Trophoblast cell (in vitro differentiated cells and primary cell): ENCODE measurements at regions not wholly inside any gene's neighbourhood (a gene's known extent, or its start where the extent isn't known, plus 50 kb on each side); places are given as distances from the start of the nearest gene placed in this dataset.

Source experiments
- DNase-seq, 2 donors: peaks; one replicate each; pipeline ENCODE4 v3.0.0-alpha.2; 2016
- H2AFZ ChIP-seq: 2 replicates; pipeline ENCODE4 v1.6.1; 2013; ENCODE audit warnings: low read length, moderate library complexity, mild to moderate bottlenecking; ENCODE audit not compliant: insufficient read depth, poor library complexity
- H2AK5ac ChIP-seq: 2 replicates; pipeline ENCODE4 v1.6.1; 2013; ENCODE audit warnings: mild to moderate bottlenecking, low read length
- H2BK120ac ChIP-seq: 2 replicates; pipeline ENCODE4 v1.6.1; 2013; ENCODE audit warnings: low read length, mild to moderate bottlenecking, moderate library complexity; ENCODE audit not compliant: insufficient read depth, poor library complexity
- H2BK12ac ChIP-seq: 2 replicates; pipeline ENCODE4 v1.6.1; 2013; ENCODE audit warnings: mild to moderate bottlenecking, low read length, moderate library complexity
- H2BK5ac ChIP-seq: 2 replicates; pipeline ENCODE4 v1.6.1; 2013; ENCODE audit warnings: low read length, low read depth, moderate library complexity, mild to moderate bottlenecking; ENCODE audit not compliant: poor library complexity
- H3K14ac ChIP-seq: 2 replicates; pipeline ENCODE4 v1.6.1; 2013; ENCODE audit warnings: mild to moderate bottlenecking, low read length
- H3K18ac ChIP-seq: 2 replicates; pipeline ENCODE4 v1.6.1; 2013; ENCODE audit warnings: mild to moderate bottlenecking, low read length
- H3K23ac ChIP-seq: 2 replicates; pipeline ENCODE4 v1.6.1; 2013; ENCODE audit warnings: low read length
- H3K27ac ChIP-seq: 2 replicates; pipeline ENCODE4 v1.5.1; 2013; ENCODE audit warnings: low read depth, mild to moderate bottlenecking, inconsistent platforms, low read length, moderate library complexity
- H3K27me3 ChIP-seq: 2 replicates; pipeline ENCODE4 v1.6.1; 2013; ENCODE audit warnings: inconsistent platforms, mild to moderate bottlenecking, low read length, moderate library complexity; ENCODE audit not compliant: insufficient read depth
- H3K36me3 ChIP-seq, 2 experiments: 1 replicate in 1 of 2; 2 replicates in 1 of 2; pipeline ENCODE4 v1.6.1; 2013; ENCODE audit warnings: low read length in 2 of 2, mild to moderate bottlenecking in 2 of 2, moderate library complexity in 1 of 2; ENCODE audit not compliant: insufficient read depth in 2 of 2, control insufficient read depth in 1 of 2
- H3K4ac ChIP-seq: 2 replicates; pipeline ENCODE4 v1.6.1; 2013; ENCODE audit warnings: low read depth, mild to moderate bottlenecking, low read length, moderate library complexity
- H3K4me1 ChIP-seq, 2 experiments: 1 replicate in 1 of 2; 2 replicates in 1 of 2; pipeline ENCODE4 v1.6.1; 2013; ENCODE audit warnings: low read length in 2 of 2, mild to moderate bottlenecking in 2 of 2, moderate library complexity in 1 of 2; ENCODE audit not compliant: insufficient read depth in 2 of 2, control insufficient read depth in 1 of 2
- H3K4me2 ChIP-seq: 2 replicates; pipeline ENCODE4 v1.6.1; 2013; ENCODE audit warnings: inconsistent platforms, mild to moderate bottlenecking, low read length, moderate library complexity
- H3K4me3 ChIP-seq: 2 replicates; pipeline ENCODE4 v1.5.1; 2013; ENCODE audit warnings: mild to moderate bottlenecking, low read depth, low read length, inconsistent platforms
- H3K79me1 ChIP-seq: one replicate; pipeline ENCODE4 v1.6.1; 2013; ENCODE audit warnings: low read length
- H3K79me2 ChIP-seq: 2 replicates; pipeline ENCODE4 v1.6.1; 2013; ENCODE audit warnings: low read length, mild to moderate bottlenecking; ENCODE audit not compliant: control insufficient read depth, insufficient read depth, poor library complexity
- H3K9ac ChIP-seq: 2 replicates; pipeline ENCODE4 v1.6.1; 2013; ENCODE audit warnings: mild to moderate bottlenecking, low read length
- H3K9me3 ChIP-seq: 2 replicates; pipeline ENCODE4 v1.6.1; 2013; ENCODE audit warnings: low read depth, mild to moderate bottlenecking, control low read depth, inconsistent platforms, low read length; ENCODE audit not compliant: insufficient read depth
- H4K12ac ChIP-seq: 2 replicates; pipeline ENCODE4 v1.6.1; 2013; ENCODE audit warnings: low read depth, mild to moderate bottlenecking, low read length, moderate library complexity
- H4K8ac ChIP-seq: 2 replicates; pipeline ENCODE4 v1.6.1; 2013; ENCODE audit warnings: low read depth, mild to moderate bottlenecking, low read length, moderate library complexity
- H4K91ac ChIP-seq: one replicate; pipeline ENCODE4 v1.6.1; 2013; ENCODE audit warnings: low read depth, mild to moderate bottlenecking, low read length, moderate library complexity
- WGBS: extraction: QIAGEN DNeasy Blood & Tissue Kit; methylation state at CpG from one replicate; pipeline ENCODE4 v1.1.7; 2013; ENCODE audit warnings: missing lambda C conversion rate; ENCODE audit not compliant: insufficient read length, insufficient coverage; ENCODE audit errors: extremely low coverage; 5-methylcytosine and 5-hydroxymethylcytosine counted together

DNA sequence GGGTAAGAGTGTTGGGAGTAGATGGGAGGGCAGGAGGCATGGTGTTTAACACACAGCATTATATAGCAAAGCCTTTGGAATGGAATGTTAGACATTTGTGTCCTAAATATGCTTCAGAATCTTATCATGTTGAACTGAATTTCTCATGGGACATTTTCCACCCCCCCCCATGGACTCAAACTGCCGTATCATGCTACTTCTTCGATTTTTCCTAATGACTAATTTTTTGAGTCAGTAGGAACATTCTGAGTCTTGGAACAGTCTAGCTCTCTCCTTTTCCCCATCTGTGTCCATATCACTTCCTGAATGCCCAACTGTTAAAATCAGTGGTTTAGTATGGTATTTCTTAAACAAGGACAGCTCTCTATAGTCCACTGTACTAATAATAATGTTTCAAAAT, 380.6 kb downstream of the TLE4 start:
- H3K79me1 ChIP-seq, result no peaks in the 10 kb centered on the region
- no CpG with 5 or more reads among the region's 2 CpGs for WGBS
- no peaks in the 10 kb centered on the region for H3K4me1 ChIP-seq
- H3K27me3 ChIP-seq, result no peaks in the 10 kb centered on the region
- H2AFZ ChIP-seq, result no peak overlapping the region
- H2BK120ac ChIP-seq, result no peak overlapping the region
- H3K23ac ChIP-seq, result no peak overlapping the region
- no peak overlapping the region for H4K91ac ChIP-seq
- H3K36me3 ChIP-seq, result no peaks in the 10 kb centered on the region
- H2AK5ac ChIP-seq, result no peak overlapping the region
- DNase-seq, result no peak
- H3K4me3 ChIP-seq, result no peak overlapping the region
- H3K9me3 ChIP-seq, result peaks cover 2% of the 10 kb centered on the region
- no peak overlapping the region for H3K18ac ChIP-seq
- H4K12ac ChIP-seq, result no peak overlapping the region
- no peak overlapping the region for H3K9ac ChIP-seq
- no peak overlapping the region for H2BK12ac ChIP-seq
- H3K14ac ChIP-seq, result no peak overlapping the region
- no peak overlapping the region for H2BK5ac ChIP-seq
- H3K4me2 ChIP-seq, result no peak overlapping the region
- H3K79me2 ChIP-seq, result no peaks in the 10 kb centered on the region
- H3K4ac ChIP-seq, result no peak overlapping the region
- no peak overlapping the region for H4K8ac ChIP-seq
- H3K27ac ChIP-seq, result no peak overlapping the region

DNA sequence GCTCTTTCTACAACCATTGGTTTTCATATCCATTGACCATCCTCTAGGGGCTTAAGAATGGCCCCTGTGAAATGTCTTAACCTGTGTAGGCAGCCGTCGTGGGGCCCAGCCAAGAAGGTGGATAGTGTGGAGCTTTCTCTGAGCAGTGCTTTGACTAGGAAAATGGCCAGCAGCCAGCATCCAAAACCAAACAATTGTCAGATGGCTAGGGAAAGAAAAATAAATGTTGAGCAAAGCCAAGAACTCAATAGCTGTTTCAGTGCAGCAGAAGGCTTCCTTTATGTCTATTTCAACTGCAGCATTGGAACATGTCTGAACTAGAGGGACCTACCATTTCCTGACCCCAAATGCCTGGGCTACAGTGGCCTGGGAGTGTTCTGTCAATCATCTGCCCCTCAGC, 374.9 kb downstream of the TLE4 start:
- DNase-seq, result no peak
- H2AK5ac ChIP-seq, result no peak overlapping the region
- no peak overlapping the region for H2BK120ac ChIP-seq
- H3K14ac ChIP-seq, result no peak overlapping the region
- no peaks in the 10 kb centered on the region for H3K9me3 ChIP-seq
- H4K8ac ChIP-seq, result no peak overlapping the region
- H3K4me2 ChIP-seq, result no peak overlapping the region
- H3K18ac ChIP-seq, result no peak overlapping the region
- H2BK12ac ChIP-seq, result no peak overlapping the region
- no peaks in the 10 kb centered on the region for H3K4me1 ChIP-seq
- no peak overlapping the region for H2AFZ ChIP-seq
- no peaks in the 10 kb centered on the region for H3K36me3 ChIP-seq
- H3K23ac ChIP-seq, result no peak overlapping the region
- H3K27me3 ChIP-seq, result no peaks in the 10 kb centered on the region
- H2BK5ac ChIP-seq, result no peak overlapping the region
- no peaks in the 10 kb centered on the region for H3K79me1 ChIP-seq
- H3K27ac ChIP-seq, result no peak overlapping the region
- no peak overlapping the region for H3K9ac ChIP-seq
- H3K4me3 ChIP-seq, result no peak overlapping the region
- no peaks in the 10 kb centered on the region for H3K79me2 ChIP-seq
- no peak overlapping the region for H4K91ac ChIP-seq
- no peak overlapping the region for H4K12ac ChIP-seq
- no CpG with 5 or more reads among the region's 2 CpGs for WGBS
- H3K4ac ChIP-seq, result no peak overlapping the region

DNA sequence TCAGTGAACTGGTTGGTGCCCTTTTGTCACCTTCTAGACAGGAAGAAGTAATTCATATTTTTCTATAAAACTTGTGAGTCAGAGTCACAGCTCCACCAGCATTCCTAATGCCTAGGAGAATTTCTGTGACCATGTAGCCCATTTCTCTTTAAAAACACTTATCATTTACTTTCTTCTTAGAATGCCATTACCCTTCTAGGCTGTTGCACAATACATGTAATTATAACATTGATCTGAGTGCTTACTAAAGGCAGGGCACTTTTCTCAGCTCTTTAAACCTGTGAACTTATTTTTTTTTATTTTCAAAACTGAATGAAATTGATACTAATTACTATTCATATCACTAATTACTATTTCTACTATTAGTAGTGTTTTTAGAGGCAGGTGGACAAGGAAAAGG, 373.7 kb downstream of the TLE4 start:
- Histone ChIP-seq H3K9ac (no peak overlapping the region), H4K12ac (no peak overlapping the region)

DNA sequence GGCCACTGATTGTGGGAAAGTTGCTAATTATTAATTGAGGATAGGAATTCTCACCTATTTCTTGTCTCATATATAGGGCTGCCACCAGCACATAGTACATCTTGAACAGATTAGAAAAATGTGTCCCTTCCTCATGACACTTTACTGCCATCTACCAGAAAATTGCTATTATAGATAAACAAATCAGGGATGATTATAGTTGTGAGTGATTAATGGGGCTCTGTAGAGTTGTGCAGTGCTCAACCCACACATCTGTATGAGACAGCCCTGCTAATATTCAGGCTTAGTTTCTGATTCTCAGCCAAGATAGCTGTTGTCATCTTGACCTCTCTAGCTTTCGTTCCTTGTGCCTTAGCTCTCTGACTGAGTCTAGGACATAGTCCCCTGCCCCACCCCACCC, 373.3 kb downstream of the TLE4 start:
- Histone ChIP-seq H2BK5ac (no peak overlapping the region), H2AK5ac (no peak overlapping the region), H3K36me3 (no peaks in the 10 kb centered on the region), H3K27me3 (no peaks in the 10 kb centered on the region), H3K4me2 (no peak overlapping the region), H3K23ac (no peak overlapping the region), H4K12ac (no peak overlapping the region), H4K91ac (no peak overlapping the region), H3K27ac (no peak overlapping the region), H2BK12ac (no peak overlapping the region), H3K4me1 (no peaks in the 10 kb centered on the region), H3K79me2 (no peaks in the 10 kb centered on the region), H3K4ac (no peak overlapping the region), H3K14ac (no peak overlapping the region), H3K79me1 (no peaks in the 10 kb centered on the region), H3K4me3 (no peak overlapping the region), H3K9ac (no peak overlapping the region), H4K8ac (no peak overlapping the region), H3K9me3 (no peaks in the 10 kb centered on the region), H2BK120ac (no peak overlapping the region), H3K18ac (no peak overlapping the region), H2AFZ (no peak overlapping the region)
- no peak for DNase-seq
- no CpG with 5 or more reads among the region's 1 CpG for WGBS

More for the DNA sequence above, 373.7 kb downstream of the TLE4 start:
- Histone ChIP-seq H3K4me2 (no peak overlapping the region), H3K9me3 (no peaks in the 10 kb centered on the region), H2BK5ac (no peak overlapping the region), H3K79me2 (no peaks in the 10 kb centered on the region), H2AK5ac (no peak overlapping the region), H3K4ac (no peak overlapping the region), H3K27ac (no peak overlapping the region), H3K14ac (no peak overlapping the region), H2BK120ac (no peak overlapping the region), H3K79me1 (no peaks in the 10 kb centered on the region), H4K91ac (no peak overlapping the region), H2BK12ac (no peak overlapping the region), H3K36me3 (no peaks in the 10 kb centered on the region), H3K23ac (no peak overlapping the region), H3K4me3 (no peak overlapping the region), H3K27me3 (no peaks in the 10 kb centered on the region), H4K8ac (no peak overlapping the region), H3K18ac (no peak overlapping the region), H3K4me1 (no peaks in the 10 kb centered on the region), H2AFZ (no peak overlapping the region)
- no peak for DNase-seq

DNA sequence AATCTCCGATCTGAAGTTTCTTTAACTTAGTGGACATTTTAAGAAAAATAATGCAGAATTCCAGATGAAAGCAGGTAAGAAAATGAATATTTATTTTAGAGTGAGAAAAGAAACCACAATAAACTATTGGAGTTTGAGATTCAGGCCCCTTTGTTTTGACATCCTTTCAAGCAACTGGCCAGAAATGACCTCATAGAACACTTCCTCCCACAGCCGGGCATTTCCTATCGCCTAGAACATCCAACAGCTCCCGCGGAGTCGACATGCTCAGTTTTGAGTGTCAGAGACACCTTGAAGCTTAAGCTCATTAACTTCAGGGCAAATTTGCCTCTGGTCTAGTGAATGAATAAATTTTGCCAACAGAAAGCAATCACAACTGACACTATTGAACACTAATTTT, 369.2 kb downstream of the TLE4 start:
- Histone ChIP-seq H2BK120ac (no peak overlapping the region), H3K4me2 (no peak overlapping the region), H3K18ac (no peak overlapping the region), H3K9ac (no peak overlapping the region), H2AK5ac (no peak overlapping the region), H4K91ac (no peak overlapping the region), H3K4me3 (no peak overlapping the region), H3K36me3 (no peaks in the 10 kb centered on the region), H2AFZ (no peak overlapping the region), H2BK5ac (no peak overlapping the region), H3K4me1 (no peaks in the 10 kb centered on the region), H4K12ac (no peak overlapping the region), H3K4ac (no peak overlapping the region), H3K14ac (no peak overlapping the region), H3K23ac (no peak overlapping the region), H4K8ac (no peak overlapping the region), H3K79me2 (no peaks in the 10 kb centered on the region), H2BK12ac (no peak overlapping the region), H3K27me3 (no peaks in the 10 kb centered on the region), H3K79me1 (no peaks in the 10 kb centered on the region), H3K9me3 (no peaks in the 10 kb centered on the region), H3K27ac (no peak overlapping the region)
- no CpG with 5 or more reads among the region's 6 CpGs for WGBS
- no peak for DNase-seq
